IMR-90 (cell line): ENCODE measurements at regions not wholly inside any gene's neighbourhood (a gene's known extent, or its start where the extent isn't known, plus 50 kb on each side); places are given as distances from the start of the nearest gene placed in this dataset.

Source experiments
- ATAC-seq: fragments of 200-7000 bp; cut with Tn5 transposase; 2 replicates; pipeline ENCODE4 v1.9.1; 2020; ENCODE audit warnings: low read depth, mild to moderate bottlenecking, moderate library complexity
- BruUV-seq: library from RNA; stranded (reverse); fragments of 400-500 nt; replicated peaks from 2 replicates; lab custom pipeline; 2021; lab: Mats Ljungman, UMichigan
- CTCF ChIA-PET: fragments of 300-600 bp; formaldehyde crosslinking; extraction: SDS; loops from one replicate; lab custom pipeline; 2021; ENCODE audit warnings: antibody characterized with exemption; lab: Yijun Ruan, JAX
- POLR2A ChIA-PET: fragments of 300-600 bp; sonication (Branson Sonifier 250); formaldehyde crosslinking; loops from one replicate; lab custom pipeline; 2022; ENCODE audit warnings: antibody characterized with exemption; ENCODE audit not compliant: unreplicated experiment; lab: Charles Lee
- DNase-seq: peaks from one replicate; pipeline ENCODE4 v3.0.0; 2013
- H2AFZ ChIP-seq: replicated peaks from 2 replicates; pipeline ENCODE3; 2013; ENCODE audit warnings: low read length, mild to moderate bottlenecking; ENCODE audit not compliant: poor library complexity
- H2AK5ac ChIP-seq: 2 replicates; pipeline ENCODE4 v1.6.1; 2013; ENCODE audit warnings: low read depth, low read length, inconsistent platforms
- H2AK9ac ChIP-seq: replicated peaks from 2 replicates; pipeline ENCODE3; 2013; ENCODE audit warnings: mild to moderate bottlenecking, low read depth, low read length, moderate library complexity; ENCODE audit not compliant: poor library complexity
- H2BK120ac ChIP-seq: 2 replicates; pipeline ENCODE4 v1.6.1; 2013; ENCODE audit warnings: low read depth, low read length, inconsistent platforms
- H2BK15ac ChIP-seq: 3 replicates; pipeline ENCODE4 v1.6.1; 2013; ENCODE audit warnings: low read depth, low read length, inconsistent platforms
- H2BK20ac ChIP-seq: 2 replicates; pipeline ENCODE4 v1.6.1; 2013; ENCODE audit warnings: low read depth, mild to moderate bottlenecking, inconsistent platforms, low read length, moderate library complexity
- H2BK5ac ChIP-seq: 2 replicates; pipeline ENCODE4 v1.6.1; 2013; ENCODE audit warnings: mild to moderate bottlenecking, low read depth, low read length, inconsistent platforms; ENCODE audit not compliant: poor library complexity, severe bottlenecking
- H3K14ac ChIP-seq: replicated peaks from 2 replicates; pipeline ENCODE4 v1.6.1; 2013; ENCODE audit warnings: low read depth, low read length, inconsistent platforms
- H3K18ac ChIP-seq: 2 replicates; pipeline ENCODE4 v1.6.1; 2013; ENCODE audit warnings: low read depth, low read length, control low read depth
- H3K23ac ChIP-seq: 2 replicates; pipeline ENCODE4 v1.6.1; 2013; ENCODE audit warnings: low read depth, low read length, inconsistent platforms
- H3K27ac ChIP-seq: 2 replicates; pipeline ENCODE4 v1.5.1; 2013; ENCODE audit warnings: mild to moderate bottlenecking, control low read depth, low read length; ENCODE audit not compliant: insufficient read depth
- H3K27me3 ChIP-seq: 2 replicates; pipeline ENCODE4 v1.6.1; 2013; ENCODE audit warnings: low read length; ENCODE audit not compliant: control insufficient read depth, insufficient read depth
- H3K36me3 ChIP-seq: 2 replicates; pipeline ENCODE4 v1.6.1; 2013; ENCODE audit warnings: low read length, mixed read lengths; ENCODE audit not compliant: control insufficient read depth, insufficient read depth
- H3K4ac ChIP-seq: 2 replicates; pipeline ENCODE4 v1.6.1; 2013; ENCODE audit warnings: low read depth, low read length, inconsistent platforms
- H3K4me1 ChIP-seq: 2 replicates; pipeline ENCODE4 v1.6.1; 2013; ENCODE audit warnings: low read length, mixed read lengths; ENCODE audit not compliant: control insufficient read depth, insufficient read depth
- H3K4me2 ChIP-seq: 2 replicates; pipeline ENCODE4 v1.6.1; 2013; ENCODE audit warnings: low read depth, mild to moderate bottlenecking, control low read depth, low read length, moderate library complexity
- H3K4me3 ChIP-seq: 2 replicates; pipeline ENCODE4 v1.5.1; 2013; ENCODE audit warnings: low read depth, mild to moderate bottlenecking, control low read depth, low read length, moderate library complexity; ENCODE audit not compliant: insufficient read depth
- H3K56ac ChIP-seq: 2 replicates; pipeline ENCODE4 v1.6.1; 2013; ENCODE audit warnings: low read length, inconsistent platforms; ENCODE audit not compliant: insufficient read depth; ENCODE audit errors: extremely low read depth
- H3K79me1 ChIP-seq, 2 experiments: 2 replicates each; pipeline ENCODE4 v1.6.1; 2013; ENCODE audit warnings: low read length in 2 of 2, inconsistent platforms in 1 of 2, low read depth in 1 of 2
- H3K9ac ChIP-seq: 2 replicates; pipeline ENCODE4 v1.6.1; 2013; ENCODE audit warnings: low read depth, low read length, control low read depth
- H3K9me1 ChIP-seq: 2 replicates; pipeline ENCODE4 v1.6.1; 2013; ENCODE audit warnings: low read length, inconsistent platforms; ENCODE audit not compliant: insufficient read depth
- H3K9me3 ChIP-seq: 2 replicates; pipeline ENCODE4 v1.6.1; 2013; ENCODE audit warnings: low read length; ENCODE audit not compliant: control insufficient read depth, insufficient read depth
- H4K20me1 ChIP-seq: 2 replicates; pipeline ENCODE4 v1.6.1; 2013; ENCODE audit warnings: low read length, inconsistent platforms; ENCODE audit not compliant: insufficient read depth
- H4K5ac ChIP-seq: 2 replicates; pipeline ENCODE4 v1.6.1; 2013; ENCODE audit warnings: mild to moderate bottlenecking, low read depth, low read length, control low read depth
- H4K8ac ChIP-seq, 2 experiments: 2 replicates each; pipeline ENCODE4 v1.6.1; 2013; ENCODE audit warnings: low read depth in 2 of 2, low read length in 2 of 2, control low read depth in 1 of 2, inconsistent platforms in 1 of 2
- H4K91ac ChIP-seq: 2 replicates; pipeline ENCODE4 v1.6.1; 2013; ENCODE audit warnings: low read depth, low read length, inconsistent platforms; ENCODE audit not compliant: insufficient read depth
- BHLHE40 ChIP-seq: fragments of 150-350 bp; IDR thresholded peaks from 2 replicates; pipeline ENCODE4 v1.6.1; 2016; ENCODE audit warnings: mild to moderate bottlenecking, low read depth, low read length
- CEBPB ChIP-seq: IDR thresholded peaks from 2 replicates; pipeline ENCODE4 v1.6.1; 2012; ENCODE audit warnings: low read depth, low read length, improper control_type of control experiment
- CHD1 ChIP-seq: IDR thresholded peaks from 2 replicates; pipeline ENCODE4 v1.6.1; 2012; ENCODE audit warnings: low read depth, low read length, improper control_type of control experiment
- CTCF ChIP-seq: conservative IDR thresholded peaks from 2 replicates; pipeline ENCODE4 v1.5.1; 2012; ENCODE audit warnings: mild to moderate bottlenecking, low read depth, low read length, improper control_type of control experiment
- ELK1 ChIP-seq: fragments of 150-350 bp; IDR thresholded peaks from 2 replicates; pipeline ENCODE4 v1.6.1; 2016; ENCODE audit warnings: low read depth, mild to moderate bottlenecking, low read length, moderate library complexity, borderline replicate concordance
- FOS ChIP-seq: fragments of 150-350 bp; IDR thresholded peaks from 2 replicates; pipeline ENCODE4 v1.6.1; 2016; ENCODE audit warnings: low read depth, low read length
- MAFK ChIP-seq: IDR thresholded peaks from 2 replicates; pipeline ENCODE4 v1.6.1; 2012; ENCODE audit warnings: low read depth, low read length, improper control_type of control experiment
- MAZ ChIP-seq: IDR thresholded peaks from 2 replicates; pipeline ENCODE4 v1.6.1; 2012; ENCODE audit warnings: low read depth, mild to moderate bottlenecking, low read length, improper control_type of control experiment, moderate library complexity, borderline replicate concordance
- MXI1 ChIP-seq: IDR thresholded peaks from 2 replicates; pipeline ENCODE4 v1.6.1; 2012; ENCODE audit warnings: low read depth, mild to moderate bottlenecking, low read length, moderate library complexity, borderline replicate concordance
- NFE2L2 ChIP-seq: fragments of 150-350 bp; IDR thresholded peaks from 2 replicates; pipeline ENCODE4 v1.6.1; 2016; ENCODE audit warnings: low read depth, mild to moderate bottlenecking, low read length
- POLR2A ChIP-seq: IDR thresholded peaks from 2 replicates; pipeline ENCODE4 v1.6.1; 2012; ENCODE audit warnings: mild to moderate bottlenecking, low read depth, low read length
- RAD21 ChIP-seq: IDR thresholded peaks from 2 replicates; pipeline ENCODE4 v1.6.1; 2012; ENCODE audit warnings: low read length, improper control_type of control experiment
- RCOR1 ChIP-seq: IDR thresholded peaks from 2 replicates; pipeline ENCODE4 v1.6.1; 2012; ENCODE audit warnings: mild to moderate bottlenecking, low read length, improper control_type of control experiment; ENCODE audit not compliant: insufficient replicate concordance
- USF2 ChIP-seq: fragments of 150-350 bp; IDR thresholded peaks from 2 replicates; pipeline ENCODE4 v1.6.1; 2017; ENCODE audit warnings: mild to moderate bottlenecking, antibody characterized with exemption, low read length, low read depth
- dilution Hi-C: fragments of 300-500 bp; cut with HindIII; formaldehyde crosslinking; loops from one replicate; pipeline ENCODE4 v1.14.3; 2018; ENCODE audit warnings: low sequenced_read_pairs; ENCODE audit not compliant: unreplicated experiment
- in situ Hi-C: fragments of 300-500 bp; cut with MboI; formaldehyde crosslinking; loops from 3 replicates; pipeline ENCODE4 v1.14.3; 2019; ENCODE audit warnings: low sequenced_read_pairs, inconsistent platforms, mixed read lengths
- intact Hi-C: fragments of 100-400 bp; cut with micrococcal nuclease; formaldehyde crosslinking; loops from 2 replicates; pipeline ENCODE4 v1.10.0; 2022

GRCh38 chr2:150178591-150178990, 308.9 kb downstream of the RND3 start:
- H3K79me1 ChIP-seq, result no peaks in the 10 kb centered on the region
- no peaks in the 10 kb centered on the region for H3K27me3 ChIP-seq
- H3K27ac ChIP-seq, result no peak overlapping the region
- in situ Hi-C loops, result no loop called here
- no peak overlapping the region for H4K8ac ChIP-seq
- no peak overlapping the region for H2BK20ac ChIP-seq
- no peak for TF ChIP-seq RAD21
- no peak for TF ChIP-seq CTCF
- no peak for TF ChIP-seq BHLHE40
- TF ChIP-seq MXI1, result no peak
- TF ChIP-seq CHD1, result no peak
- no peak for TF ChIP-seq NFE2L2
- no peak for TF ChIP-seq ELK1
- no peak for TF ChIP-seq USF2
- TF ChIP-seq FOS, result no peak
- TF ChIP-seq RCOR1, result no peak
- no peak for TF ChIP-seq POLR2A
- TF ChIP-seq MAFK, result no peak
- no peak for TF ChIP-seq MAZ
- no peak for TF ChIP-seq CEBPB
- no peak overlapping the region for H4K91ac ChIP-seq
- H3K14ac ChIP-seq, result no peak overlapping the region
- H2BK5ac ChIP-seq, result no peak overlapping the region
- no peak overlapping the region for H2BK15ac ChIP-seq
- H3K9me3 ChIP-seq, result no peaks in the 10 kb centered on the region
- intact Hi-C loops, result no loop called here
- no peak overlapping the region for H3K4ac ChIP-seq
- no peaks in the 10 kb centered on the region for H3K36me3 ChIP-seq
- no peaks in the 10 kb centered on the region for H4K20me1 ChIP-seq
- H2AK5ac ChIP-seq, result no peak overlapping the region
- no peak overlapping the region for H3K56ac ChIP-seq
- H3K9ac ChIP-seq, result no peak overlapping the region
- H3K4me1 ChIP-seq, result no peaks in the 10 kb centered on the region
- no TSS peak for BruUV-seq
- no peak overlapping the region for H2AK9ac ChIP-seq
- no peak overlapping the region for H4K5ac ChIP-seq
- DNase-seq (no peak), ATAC-seq (no peak)
- no peak overlapping the region for H3K23ac ChIP-seq
- H3K4me3 ChIP-seq, result no peak overlapping the region
- H2BK120ac ChIP-seq, result no peak overlapping the region
- dilution Hi-C loops, result no loop called here
- ChIA-PET CTCF (no interaction called here), POLR2A (no interaction called here)
- H3K9me1 ChIP-seq, result no peaks in the 10 kb centered on the region; the same call in 1 of the 2 replicates
- no peak overlapping the region for H3K4me2 ChIP-seq
- H3K18ac ChIP-seq, result no peak overlapping the region
- H2AFZ ChIP-seq, result no peak overlapping the region
